Neural crest cell (in vitro differentiated cells): ENCODE measurements at regions not wholly inside any gene's neighbourhood (a gene's known extent, or its start where the extent isn't known, plus 50 kb on each side); places are given as distances from the start of the nearest gene placed in this dataset.

ENCODE experiments used
- DNase-seq: peaks from one replicate; pipeline ENCODE4 v3.0.0; 2021; ENCODE audit warnings: low read depth, mixed read lengths, low spot score
- H3K27ac Mint-ChIP-seq: one replicate; pipeline ENCODE4 v1.8.0; 2021; ENCODE audit warnings: mild to moderate bottlenecking, mixed read lengths; ENCODE audit not compliant: unreplicated experiment
- H3K27me3 Mint-ChIP-seq: 2 replicates; pipeline ENCODE4 v1.8.0; 2021; ENCODE audit warnings: low read depth, mild to moderate bottlenecking, mixed read lengths
- H3K36me3 Mint-ChIP-seq: 2 replicates; pipeline ENCODE4 v1.8.0; 2021; ENCODE audit warnings: low read depth, mild to moderate bottlenecking, mixed read lengths
- H3K4me1 Mint-ChIP-seq: 2 replicates; pipeline ENCODE4 v1.8.0; 2021; ENCODE audit warnings: mixed read lengths
- H3K4me3 Mint-ChIP-seq: one replicate; pipeline ENCODE4 v1.8.0; 2021; ENCODE audit warnings: mild to moderate bottlenecking, mixed read lengths
- H3K9me3 Mint-ChIP-seq: 2 replicates; pipeline ENCODE4 v1.8.0; 2021; ENCODE audit warnings: mixed read lengths
- TF ChIP-seq, protein P1 (sequence below): fragments of 200-600 bp; sonication (generic); conservative IDR thresholded peaks from 2 replicates; pipeline ENCODE4 v1.5.0; 2021; ENCODE audit warnings: antibody characterized with exemption, mild to moderate bottlenecking

- TF ChIP-seq, protein P1, sequence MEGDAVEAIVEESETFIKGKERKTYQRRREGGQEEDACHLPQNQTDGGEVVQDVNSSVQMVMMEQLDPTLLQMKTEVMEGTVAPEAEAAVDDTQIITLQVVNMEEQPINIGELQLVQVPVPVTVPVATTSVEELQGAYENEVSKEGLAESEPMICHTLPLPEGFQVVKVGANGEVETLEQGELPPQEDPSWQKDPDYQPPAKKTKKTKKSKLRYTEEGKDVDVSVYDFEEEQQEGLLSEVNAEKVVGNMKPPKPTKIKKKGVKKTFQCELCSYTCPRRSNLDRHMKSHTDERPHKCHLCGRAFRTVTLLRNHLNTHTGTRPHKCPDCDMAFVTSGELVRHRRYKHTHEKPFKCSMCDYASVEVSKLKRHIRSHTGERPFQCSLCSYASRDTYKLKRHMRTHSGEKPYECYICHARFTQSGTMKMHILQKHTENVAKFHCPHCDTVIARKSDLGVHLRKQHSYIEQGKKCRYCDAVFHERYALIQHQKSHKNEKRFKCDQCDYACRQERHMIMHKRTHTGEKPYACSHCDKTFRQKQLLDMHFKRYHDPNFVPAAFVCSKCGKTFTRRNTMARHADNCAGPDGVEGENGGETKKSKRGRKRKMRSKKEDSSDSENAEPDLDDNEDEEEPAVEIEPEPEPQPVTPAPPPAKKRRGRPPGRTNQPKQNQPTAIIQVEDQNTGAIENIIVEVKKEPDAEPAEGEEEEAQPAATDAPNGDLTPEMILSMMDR = no peak
- Mint-ChIP-seq H3K9me3 (no peaks in the 10 kb centered on the region), H3K4me1 (no peaks in the 10 kb centered on the region), H3K27ac (no peak overlapping the region), H3K36me3 (no peaks in the 10 kb centered on the region), H3K4me3 (no peak overlapping the region), H3K27me3 (no peaks in the 10 kb centered on the region)
- DNase-seq = no peak
Measured at GRCh38 chr12:86331012-86331411, 74.8 kb upstream of the MGAT4C start.

- TF ChIP-seq, protein P1 = no peak
- Mint-ChIP-seq H3K27ac (no peak overlapping the region), H3K36me3 (no peaks in the 10 kb centered on the region), H3K27me3 (no peaks in the 10 kb centered on the region), H3K9me3 (no peaks in the 10 kb centered on the region), H3K4me1 (no peaks in the 10 kb centered on the region), H3K4me3 (no peak overlapping the region)
- no peak for DNase-seq
Measured at GRCh38 chr12:86312232-86312631, 56.0 kb upstream of the MGAT4C start.
